IMR-90 (cell line): ENCODE measurements at regions not wholly inside any gene's neighbourhood (a gene's known extent, or its start where the extent isn't known, plus 50 kb on each side); places are given as distances from the start of the nearest gene placed in this dataset.

Source experiments
- ATAC-seq: fragments of 200-7000 bp; cut with Tn5 transposase; 2 replicates; pipeline ENCODE4 v1.9.1; 2020; ENCODE audit warnings: low read depth, mild to moderate bottlenecking, moderate library complexity
- BruUV-seq: library from RNA; stranded (reverse); fragments of 400-500 nt; replicated peaks from 2 replicates; lab custom pipeline; 2021; lab: Mats Ljungman, UMichigan
- CTCF ChIA-PET: fragments of 300-600 bp; formaldehyde crosslinking; extraction: SDS; loops from one replicate; lab custom pipeline; 2021; ENCODE audit warnings: antibody characterized with exemption; lab: Yijun Ruan, JAX
- POLR2A ChIA-PET: fragments of 300-600 bp; sonication (Branson Sonifier 250); formaldehyde crosslinking; loops from one replicate; lab custom pipeline; 2022; ENCODE audit warnings: antibody characterized with exemption; ENCODE audit not compliant: unreplicated experiment; lab: Charles Lee
- DNase-seq: peaks from one replicate; pipeline ENCODE4 v3.0.0; 2013
- H2AFZ ChIP-seq: replicated peaks from 2 replicates; pipeline ENCODE3; 2013; ENCODE audit warnings: low read length, mild to moderate bottlenecking; ENCODE audit not compliant: poor library complexity
- H2AK5ac ChIP-seq: 2 replicates; pipeline ENCODE4 v1.6.1; 2013; ENCODE audit warnings: low read depth, low read length, inconsistent platforms
- H2AK9ac ChIP-seq: replicated peaks from 2 replicates; pipeline ENCODE3; 2013; ENCODE audit warnings: mild to moderate bottlenecking, low read depth, low read length, moderate library complexity; ENCODE audit not compliant: poor library complexity
- H2BK120ac ChIP-seq: 2 replicates; pipeline ENCODE4 v1.6.1; 2013; ENCODE audit warnings: low read depth, low read length, inconsistent platforms
- H2BK15ac ChIP-seq: 3 replicates; pipeline ENCODE4 v1.6.1; 2013; ENCODE audit warnings: low read depth, low read length, inconsistent platforms
- H2BK20ac ChIP-seq: 2 replicates; pipeline ENCODE4 v1.6.1; 2013; ENCODE audit warnings: low read depth, mild to moderate bottlenecking, inconsistent platforms, low read length, moderate library complexity
- H2BK5ac ChIP-seq: 2 replicates; pipeline ENCODE4 v1.6.1; 2013; ENCODE audit warnings: mild to moderate bottlenecking, low read depth, low read length, inconsistent platforms; ENCODE audit not compliant: poor library complexity, severe bottlenecking
- H3K14ac ChIP-seq: replicated peaks from 2 replicates; pipeline ENCODE4 v1.6.1; 2013; ENCODE audit warnings: low read depth, low read length, inconsistent platforms
- H3K18ac ChIP-seq: 2 replicates; pipeline ENCODE4 v1.6.1; 2013; ENCODE audit warnings: low read depth, low read length, control low read depth
- H3K23ac ChIP-seq: 2 replicates; pipeline ENCODE4 v1.6.1; 2013; ENCODE audit warnings: low read depth, low read length, inconsistent platforms
- H3K27ac ChIP-seq: 2 replicates; pipeline ENCODE4 v1.5.1; 2013; ENCODE audit warnings: mild to moderate bottlenecking, control low read depth, low read length; ENCODE audit not compliant: insufficient read depth
- H3K27me3 ChIP-seq: 2 replicates; pipeline ENCODE4 v1.6.1; 2013; ENCODE audit warnings: low read length; ENCODE audit not compliant: control insufficient read depth, insufficient read depth
- H3K36me3 ChIP-seq: 2 replicates; pipeline ENCODE4 v1.6.1; 2013; ENCODE audit warnings: low read length, mixed read lengths; ENCODE audit not compliant: control insufficient read depth, insufficient read depth
- H3K4ac ChIP-seq: 2 replicates; pipeline ENCODE4 v1.6.1; 2013; ENCODE audit warnings: low read depth, low read length, inconsistent platforms
- H3K4me1 ChIP-seq: 2 replicates; pipeline ENCODE4 v1.6.1; 2013; ENCODE audit warnings: low read length, mixed read lengths; ENCODE audit not compliant: control insufficient read depth, insufficient read depth
- H3K4me2 ChIP-seq: 2 replicates; pipeline ENCODE4 v1.6.1; 2013; ENCODE audit warnings: low read depth, mild to moderate bottlenecking, control low read depth, low read length, moderate library complexity
- H3K4me3 ChIP-seq: 2 replicates; pipeline ENCODE4 v1.5.1; 2013; ENCODE audit warnings: low read depth, mild to moderate bottlenecking, control low read depth, low read length, moderate library complexity; ENCODE audit not compliant: insufficient read depth
- H3K56ac ChIP-seq: 2 replicates; pipeline ENCODE4 v1.6.1; 2013; ENCODE audit warnings: low read length, inconsistent platforms; ENCODE audit not compliant: insufficient read depth; ENCODE audit errors: extremely low read depth
- H3K79me1 ChIP-seq, 2 experiments: 2 replicates each; pipeline ENCODE4 v1.6.1; 2013; ENCODE audit warnings: low read length in 2 of 2, inconsistent platforms in 1 of 2, low read depth in 1 of 2
- H3K9ac ChIP-seq: 2 replicates; pipeline ENCODE4 v1.6.1; 2013; ENCODE audit warnings: low read depth, low read length, control low read depth
- H3K9me1 ChIP-seq: 2 replicates; pipeline ENCODE4 v1.6.1; 2013; ENCODE audit warnings: low read length, inconsistent platforms; ENCODE audit not compliant: insufficient read depth
- H3K9me3 ChIP-seq: 2 replicates; pipeline ENCODE4 v1.6.1; 2013; ENCODE audit warnings: low read length; ENCODE audit not compliant: control insufficient read depth, insufficient read depth
- H4K20me1 ChIP-seq: 2 replicates; pipeline ENCODE4 v1.6.1; 2013; ENCODE audit warnings: low read length, inconsistent platforms; ENCODE audit not compliant: insufficient read depth
- H4K5ac ChIP-seq: 2 replicates; pipeline ENCODE4 v1.6.1; 2013; ENCODE audit warnings: mild to moderate bottlenecking, low read depth, low read length, control low read depth
- H4K8ac ChIP-seq, 2 experiments: 2 replicates each; pipeline ENCODE4 v1.6.1; 2013; ENCODE audit warnings: low read depth in 2 of 2, low read length in 2 of 2, control low read depth in 1 of 2, inconsistent platforms in 1 of 2
- H4K91ac ChIP-seq: 2 replicates; pipeline ENCODE4 v1.6.1; 2013; ENCODE audit warnings: low read depth, low read length, inconsistent platforms; ENCODE audit not compliant: insufficient read depth
- BHLHE40 ChIP-seq: fragments of 150-350 bp; IDR thresholded peaks from 2 replicates; pipeline ENCODE4 v1.6.1; 2016; ENCODE audit warnings: mild to moderate bottlenecking, low read depth, low read length
- CEBPB ChIP-seq: IDR thresholded peaks from 2 replicates; pipeline ENCODE4 v1.6.1; 2012; ENCODE audit warnings: low read depth, low read length, improper control_type of control experiment
- CHD1 ChIP-seq: IDR thresholded peaks from 2 replicates; pipeline ENCODE4 v1.6.1; 2012; ENCODE audit warnings: low read depth, low read length, improper control_type of control experiment
- ELK1 ChIP-seq: fragments of 150-350 bp; IDR thresholded peaks from 2 replicates; pipeline ENCODE4 v1.6.1; 2016; ENCODE audit warnings: low read depth, mild to moderate bottlenecking, low read length, moderate library complexity, borderline replicate concordance
- FOS ChIP-seq: fragments of 150-350 bp; IDR thresholded peaks from 2 replicates; pipeline ENCODE4 v1.6.1; 2016; ENCODE audit warnings: low read depth, low read length
- MAFK ChIP-seq: IDR thresholded peaks from 2 replicates; pipeline ENCODE4 v1.6.1; 2012; ENCODE audit warnings: low read depth, low read length, improper control_type of control experiment
- MAZ ChIP-seq: IDR thresholded peaks from 2 replicates; pipeline ENCODE4 v1.6.1; 2012; ENCODE audit warnings: low read depth, mild to moderate bottlenecking, low read length, improper control_type of control experiment, moderate library complexity, borderline replicate concordance
- MXI1 ChIP-seq: IDR thresholded peaks from 2 replicates; pipeline ENCODE4 v1.6.1; 2012; ENCODE audit warnings: low read depth, mild to moderate bottlenecking, low read length, moderate library complexity, borderline replicate concordance
- NFE2L2 ChIP-seq: fragments of 150-350 bp; IDR thresholded peaks from 2 replicates; pipeline ENCODE4 v1.6.1; 2016; ENCODE audit warnings: low read depth, mild to moderate bottlenecking, low read length
- POLR2A ChIP-seq: IDR thresholded peaks from 2 replicates; pipeline ENCODE4 v1.6.1; 2012; ENCODE audit warnings: mild to moderate bottlenecking, low read depth, low read length
- RAD21 ChIP-seq: IDR thresholded peaks from 2 replicates; pipeline ENCODE4 v1.6.1; 2012; ENCODE audit warnings: low read length, improper control_type of control experiment
- RCOR1 ChIP-seq: IDR thresholded peaks from 2 replicates; pipeline ENCODE4 v1.6.1; 2012; ENCODE audit warnings: mild to moderate bottlenecking, low read length, improper control_type of control experiment; ENCODE audit not compliant: insufficient replicate concordance
- RFX5 ChIP-seq: IDR thresholded peaks from 2 replicates; pipeline ENCODE4 v1.8.0; 2012; ENCODE audit warnings: low read depth, mild to moderate bottlenecking, low read length, moderate library complexity
- SMC3 ChIP-seq: fragments of 150-350 bp; IDR thresholded peaks from 2 replicates; pipeline ENCODE4 v1.6.1; 2016; ENCODE audit warnings: low read depth, mild to moderate bottlenecking, antibody characterized with exemption, low read length, moderate library complexity
- USF2 ChIP-seq: fragments of 150-350 bp; IDR thresholded peaks from 2 replicates; pipeline ENCODE4 v1.6.1; 2017; ENCODE audit warnings: mild to moderate bottlenecking, antibody characterized with exemption, low read length, low read depth
- WGBS, 2 experiments: methylation state at CpG; one replicate each; pipeline versions ENCODE4 v1.1.5 to v1.1.7; 2013; ENCODE audit warnings: missing lambda C conversion rate in 2 of 2; ENCODE audit not compliant: insufficient read length in 1 of 2; ENCODE audit errors: extremely low coverage in 2 of 2; 5-methylcytosine and 5-hydroxymethylcytosine counted together
- dilution Hi-C: fragments of 300-500 bp; cut with HindIII; formaldehyde crosslinking; loops from one replicate; pipeline ENCODE4 v1.14.3; 2018; ENCODE audit warnings: low sequenced_read_pairs; ENCODE audit not compliant: unreplicated experiment
- in situ Hi-C: fragments of 300-500 bp; cut with MboI; formaldehyde crosslinking; loops from 3 replicates; pipeline ENCODE4 v1.14.3; 2019; ENCODE audit warnings: low sequenced_read_pairs, inconsistent platforms, mixed read lengths
- intact Hi-C: fragments of 100-400 bp; cut with micrococcal nuclease; formaldehyde crosslinking; loops from 2 replicates; pipeline ENCODE4 v1.10.0; 2022
- TF ChIP-seq, protein P1 (sequence below): conservative IDR thresholded peaks from 2 replicates; pipeline ENCODE4 v1.5.1; 2012; ENCODE audit warnings: mild to moderate bottlenecking, low read depth, low read length, improper control_type of control experiment

GRCh38 chr6:890201-890600 is 197.3 kb upstream of the EXOC2 start:
- no peak overlapping the region for H2BK5ac ChIP-seq
- no peak overlapping the region for H3K9ac ChIP-seq
- peaks cover 5% of the 10 kb centered on the region for H3K27me3 ChIP-seq
- H2AFZ ChIP-seq: no peak overlapping the region
- H3K36me3 ChIP-seq: no peaks in the 10 kb centered on the region
- ChIA-PET POLR2A (no interaction called here), CTCF (no interaction called here)
- dilution Hi-C loops (no loop called here), intact Hi-C loops (loop anchor here (5.0 kb wide), 1 partner anchor 692 kb away; no protein-coding TSS in a partner anchor), in situ Hi-C loops (no loop called here)
- H3K4me3 ChIP-seq: no peak overlapping the region
- no peak overlapping the region for H2BK15ac ChIP-seq
- no peak overlapping the region for H2BK120ac ChIP-seq
- no peak overlapping the region for H3K56ac ChIP-seq
- no peak overlapping the region for H3K4ac ChIP-seq
- H3K4me2 ChIP-seq: no peak overlapping the region
- H3K23ac ChIP-seq: no peak overlapping the region
- TF ChIP-seq, protein P1, sequence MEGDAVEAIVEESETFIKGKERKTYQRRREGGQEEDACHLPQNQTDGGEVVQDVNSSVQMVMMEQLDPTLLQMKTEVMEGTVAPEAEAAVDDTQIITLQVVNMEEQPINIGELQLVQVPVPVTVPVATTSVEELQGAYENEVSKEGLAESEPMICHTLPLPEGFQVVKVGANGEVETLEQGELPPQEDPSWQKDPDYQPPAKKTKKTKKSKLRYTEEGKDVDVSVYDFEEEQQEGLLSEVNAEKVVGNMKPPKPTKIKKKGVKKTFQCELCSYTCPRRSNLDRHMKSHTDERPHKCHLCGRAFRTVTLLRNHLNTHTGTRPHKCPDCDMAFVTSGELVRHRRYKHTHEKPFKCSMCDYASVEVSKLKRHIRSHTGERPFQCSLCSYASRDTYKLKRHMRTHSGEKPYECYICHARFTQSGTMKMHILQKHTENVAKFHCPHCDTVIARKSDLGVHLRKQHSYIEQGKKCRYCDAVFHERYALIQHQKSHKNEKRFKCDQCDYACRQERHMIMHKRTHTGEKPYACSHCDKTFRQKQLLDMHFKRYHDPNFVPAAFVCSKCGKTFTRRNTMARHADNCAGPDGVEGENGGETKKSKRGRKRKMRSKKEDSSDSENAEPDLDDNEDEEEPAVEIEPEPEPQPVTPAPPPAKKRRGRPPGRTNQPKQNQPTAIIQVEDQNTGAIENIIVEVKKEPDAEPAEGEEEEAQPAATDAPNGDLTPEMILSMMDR: no peak
- no peak for TF ChIP-seq POLR2A
- TF ChIP-seq RAD21: no peak
- TF ChIP-seq NFE2L2: no peak
- TF ChIP-seq CEBPB: no peak
- TF ChIP-seq MAFK: no peak
- no peak for TF ChIP-seq BHLHE40
- no peak for TF ChIP-seq SMC3
- no peak for TF ChIP-seq CHD1
- TF ChIP-seq MXI1: no peak
- no peak for TF ChIP-seq RFX5
- TF ChIP-seq ELK1: no peak
- TF ChIP-seq USF2: no peak
- no peak for TF ChIP-seq MAZ
- TF ChIP-seq FOS: no peak
- no peak for TF ChIP-seq RCOR1
- no peak overlapping the region for H4K8ac ChIP-seq
- no peak overlapping the region for H2AK5ac ChIP-seq
- H4K20me1 ChIP-seq: no peaks in the 10 kb centered on the region; the same call in 1 of the 2 replicates
- WGBS, 2 experiments: no CpG with 5 or more reads among the region's 3 CpGs
- H2BK20ac ChIP-seq: no peak overlapping the region
- H3K4me1 ChIP-seq: no peaks in the 10 kb centered on the region; the same call in 1 of the 2 replicates
- H3K27ac ChIP-seq: no peak overlapping the region
- H2AK9ac ChIP-seq: no peak overlapping the region
- H3K18ac ChIP-seq: no peak overlapping the region
- H3K79me1 ChIP-seq: no peaks in the 10 kb centered on the region
- BruUV-seq: no TSS peak
- H4K5ac ChIP-seq: no peak overlapping the region
- no peaks in the 10 kb centered on the region for H3K9me3 ChIP-seq
- no peak for DNase-seq
- no peaks in the 10 kb centered on the region for H3K9me1 ChIP-seq
- ATAC-seq: no peak
- no peak overlapping the region for H3K14ac ChIP-seq
- no peak overlapping the region for H4K91ac ChIP-seq
